ENCODE measurements at regions not wholly inside any gene's neighbourhood (a gene's known extent, or its start where the extent isn't known, plus 50 kb on each side); places are given as distances from the start of the nearest gene placed in this dataset.

DNA sequence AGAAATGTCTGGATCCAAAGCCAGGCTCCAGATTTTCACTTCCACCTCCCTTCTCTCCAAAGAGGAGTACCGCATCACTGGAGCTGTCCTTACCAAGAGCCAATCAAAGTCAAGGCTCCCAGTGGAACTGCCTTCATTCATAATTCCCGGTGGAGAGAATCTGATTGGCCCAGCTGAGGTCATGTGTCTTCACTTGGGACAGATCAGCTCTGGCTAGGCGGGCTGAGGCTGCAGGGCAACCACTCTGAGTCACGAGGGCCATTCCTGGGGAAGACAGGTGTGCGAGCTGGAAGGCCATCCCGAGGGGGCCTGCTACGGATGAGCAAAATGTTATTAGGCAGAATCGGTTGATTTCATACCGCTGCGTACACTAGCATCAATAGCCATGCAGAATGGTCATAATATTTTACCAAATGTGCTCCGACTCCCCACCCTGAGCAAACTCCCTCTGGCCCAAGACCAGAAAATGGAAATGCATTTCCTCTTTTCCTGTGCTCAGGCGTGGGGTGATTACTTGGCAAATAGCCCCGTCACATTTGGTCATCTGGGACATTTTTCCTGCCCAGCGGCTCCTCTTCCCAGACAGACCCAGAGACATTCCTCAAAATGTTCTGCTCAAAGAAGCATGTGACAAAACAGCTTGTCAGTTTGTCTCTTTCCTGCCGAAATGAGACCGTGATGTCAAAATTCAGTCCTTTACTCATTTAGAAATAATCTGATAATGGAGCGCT lies 111.1 kb downstream of the AIPL1 start:
- DNase-seq, result no peak

- DNase-seq, result no peak
These were observed 112.6 kb downstream of the AIPL1 start for GRCh38 chr17:6322316-6322715.

- no peak for DNase-seq
These were observed 120.6 kb downstream of the AIPL1 start for GRCh38 chr17:6314311-6314710.

DNA sequence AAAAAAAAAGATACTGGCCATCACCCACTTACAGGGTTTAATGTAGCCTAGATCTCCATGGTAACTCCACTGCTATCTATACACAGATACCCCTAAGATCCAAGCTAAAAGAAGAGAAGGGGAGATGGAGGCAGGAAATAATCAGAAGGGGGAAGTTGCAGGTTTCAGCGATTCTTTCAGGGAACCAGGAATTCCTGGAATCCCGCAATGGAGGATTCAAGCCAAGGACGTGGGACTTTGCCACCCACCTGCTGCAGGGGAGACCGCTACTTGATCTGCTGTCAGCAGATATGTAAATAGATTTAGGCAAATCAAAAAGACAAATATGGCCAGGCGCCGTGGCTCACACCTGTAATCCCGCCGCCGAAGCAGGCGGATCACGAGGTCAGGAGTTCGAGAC lies 121.1 kb downstream of the AIPL1 start:
- no peak for DNase-seq

GRCh38 chr17:6306820-6307219 lies 128.1 kb downstream of the AIPL1 start:
- DNase-seq, result no peak

GRCh38 chr17:6305613-6306360 lies 129.1 kb downstream of the AIPL1 start:
- no peak for DNase-seq

DNA sequence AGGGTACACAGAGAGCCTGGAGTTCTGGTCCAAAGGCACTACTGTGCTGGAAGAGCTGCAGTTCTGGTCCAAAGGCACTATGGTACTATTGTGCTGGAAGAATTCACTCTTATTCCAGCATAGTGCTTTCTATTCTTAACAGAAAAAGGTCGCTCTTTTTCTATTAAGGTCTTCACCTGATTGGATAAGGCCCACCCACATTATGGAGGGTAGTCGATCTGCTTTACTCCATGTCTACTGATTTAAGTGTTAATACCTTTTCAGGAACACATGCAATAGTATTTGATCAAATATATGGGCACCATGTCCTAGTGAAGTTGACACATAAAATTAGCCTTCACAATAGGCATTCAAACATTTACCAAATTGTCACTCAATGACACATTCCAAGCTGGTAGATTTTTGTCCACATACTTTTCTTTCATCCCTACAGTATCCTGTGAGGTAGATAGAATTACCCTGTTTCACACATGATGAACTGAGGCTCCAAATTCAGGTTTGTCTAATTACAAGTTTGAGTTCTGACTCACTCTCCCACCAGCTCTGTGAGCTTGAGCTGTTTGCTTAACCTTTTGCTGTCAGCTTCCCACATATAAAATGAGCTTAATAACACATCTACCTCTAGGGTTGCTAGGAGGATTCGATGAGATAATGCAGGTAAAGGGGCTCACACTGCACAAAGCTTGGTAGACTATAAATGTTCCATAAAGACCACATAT lies 129.9 kb downstream of the AIPL1 start:
- DNase-seq, result no peak

DNA sequence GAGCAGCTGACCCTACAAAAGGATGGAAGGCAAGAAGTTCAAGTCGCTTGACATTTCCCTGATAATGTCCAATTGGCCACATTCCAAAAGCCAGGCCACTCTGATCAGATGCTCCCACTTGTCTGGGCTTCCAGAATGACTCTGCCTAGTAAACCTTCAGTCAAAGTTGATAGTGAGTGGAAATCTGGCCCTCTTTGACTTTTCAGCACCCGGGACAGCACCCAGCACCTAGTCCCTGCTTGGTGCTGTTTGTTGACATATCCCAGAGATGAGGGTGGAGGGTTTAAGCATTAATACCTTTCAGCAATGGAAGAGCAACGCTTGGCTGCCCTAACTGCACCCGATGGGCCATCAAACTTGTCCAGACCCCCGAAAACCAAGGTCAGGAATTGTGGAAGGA lies 131.3 kb downstream of the AIPL1 start:
- peak; percentile 19 to 28 for DNase-seq

- no peak for DNase-seq
These were observed 135.6 kb downstream of the AIPL1 start for GRCh38 chr17:6299275-6299674.

DNA sequence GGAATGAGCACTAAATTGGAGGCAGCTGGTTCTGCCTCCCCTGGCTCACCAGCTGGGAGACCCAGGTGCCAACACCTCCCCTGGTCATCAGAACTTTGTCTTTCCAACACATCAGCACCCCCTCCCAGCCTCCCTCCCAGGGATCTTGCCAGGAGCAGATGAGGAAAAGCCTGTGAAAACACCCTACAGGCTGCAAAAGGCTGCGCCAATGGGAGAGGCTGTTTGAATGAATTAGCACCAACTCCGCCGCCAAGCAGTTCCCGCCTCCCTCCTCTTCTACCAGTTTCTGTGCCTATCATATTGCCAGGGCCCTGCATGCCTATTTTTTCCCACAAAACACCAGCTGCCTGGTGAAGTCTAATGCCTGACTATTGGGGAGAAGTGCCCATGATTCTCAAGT lies 137.0 kb downstream of the AIPL1 start:
- DNase-seq, result no peak

- no peak for DNase-seq
These were observed 137.8 kb downstream of the AIPL1 start for GRCh38 chr17:6297119-6297518.

DNA sequence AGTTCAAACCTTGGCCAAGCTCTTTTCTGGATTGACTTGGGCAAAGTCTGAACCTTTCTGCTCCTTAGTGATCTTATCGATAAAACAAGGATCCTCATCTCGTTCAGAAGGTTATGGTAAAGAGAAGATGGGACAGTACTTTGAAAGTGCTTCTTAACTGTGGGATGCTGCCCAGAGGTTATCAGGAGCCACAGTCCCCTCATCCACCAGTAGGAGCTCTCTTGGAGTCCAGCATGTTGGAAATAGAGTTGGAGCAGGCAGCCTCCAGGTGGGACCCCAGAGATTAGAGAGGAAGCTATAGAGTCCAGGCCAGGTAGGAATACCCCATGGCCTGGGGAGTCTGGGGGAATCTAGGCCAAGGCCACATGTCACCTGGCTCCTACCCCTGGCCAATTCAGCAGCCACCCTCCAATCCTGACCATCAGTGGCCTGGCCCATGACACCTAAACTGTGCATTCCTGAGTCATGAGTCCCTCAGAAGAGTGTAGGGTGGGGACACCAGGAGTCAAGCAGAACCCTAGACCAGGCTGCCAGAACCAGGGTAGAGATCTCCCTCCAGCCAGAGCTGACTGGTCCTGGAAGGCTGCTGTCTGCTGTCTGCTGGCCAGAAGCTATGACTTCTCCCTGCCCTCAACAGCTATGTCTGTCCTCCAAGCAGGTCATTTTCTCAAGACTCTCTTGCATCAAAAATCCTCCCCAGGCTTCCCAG lies 144.3 kb downstream of the AIPL1 start:
- no peak for DNase-seq

- peak in 1 of 2 experiments; percentile 3 for DNase-seq
These were observed 148.7 kb downstream of the AIPL1 start for GRCh38 chr17:6286233-6286632.

GRCh38 chr17:6285486-6285885 lies 149.4 kb downstream of the AIPL1 start:
- no peak for DNase-seq

- DNase-seq, result peak in 1 of 2 experiments; percentile 5
These were observed 155.3 kb downstream of the AIPL1 start for GRCh38 chr17:6279659-6280058.

GRCh38 chr17:6278376-6278775 lies 156.5 kb downstream of the AIPL1 start:
- no peak for DNase-seq

- no peak for DNase-seq
These were observed 158.2 kb downstream of the AIPL1 start for GRCh38 chr17:6276711-6277110.

GRCh38 chr17:6274310-6274709 lies 160.6 kb downstream of the AIPL1 start:
- no peak for DNase-seq

DNA sequence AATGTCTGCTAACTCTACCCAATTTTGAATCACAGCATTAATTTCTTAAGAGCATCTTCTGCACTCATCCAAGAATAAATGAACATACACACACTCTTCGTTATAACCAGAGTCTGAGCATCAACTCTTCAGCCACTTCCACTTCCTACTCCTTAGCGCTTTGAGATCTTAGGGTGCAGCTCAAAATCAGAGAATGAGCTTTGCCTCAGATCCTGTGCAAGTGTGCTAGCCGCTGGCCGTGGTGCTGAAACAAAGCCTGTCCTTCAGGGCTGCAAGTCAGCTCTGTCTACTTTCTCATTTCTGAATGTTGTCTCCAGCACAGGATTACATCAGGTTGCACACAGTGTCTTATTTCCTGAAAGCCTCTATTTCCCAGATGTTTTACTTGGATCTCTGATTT lies 165.4 kb downstream of the AIPL1 start:
- DNase-seq, result peak; percentile 22 to 41

- no peak for DNase-seq
These were observed 173.5 kb downstream of the AIPL1 start for GRCh38 chr17:6261466-6261865.

- no peak for DNase-seq
These were observed 175.0 kb downstream of the AIPL1 start for GRCh38 chr17:6259899-6260298.

- DNase-seq, result no peak
These were observed 177.6 kb downstream of the AIPL1 start for GRCh38 chr17:6257336-6257735.

DNA sequence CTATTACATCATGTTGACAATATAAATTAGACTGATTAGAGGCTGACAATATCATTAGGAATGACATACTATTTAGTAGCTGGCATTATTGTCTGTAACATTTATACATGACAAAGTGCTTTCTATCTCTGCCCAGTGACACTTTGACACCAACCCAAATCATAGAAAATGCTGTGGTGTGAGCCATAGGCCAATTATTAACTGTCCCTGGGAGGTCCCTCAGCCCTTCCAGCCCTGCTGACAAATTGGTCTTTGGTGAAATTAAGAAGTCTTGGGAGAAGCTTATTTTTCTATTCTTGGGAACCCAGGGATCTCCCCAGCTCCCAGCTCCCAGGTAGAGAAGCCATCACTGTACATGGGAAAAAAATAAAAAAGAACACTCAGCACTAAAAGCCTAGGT lies 179.6 kb downstream of the AIPL1 start:
- no peak for DNase-seq
